NCI-H2171 treated with DMSO at 0.1 percent for 48 hours (cell line): ENCODE measurements at regions not wholly inside any gene's neighbourhood (a gene's known extent, or its start where the extent isn't known, plus 50 kb on each side); places are given as distances from the start of the nearest gene placed in this dataset.

Experiments
- DNase-seq: peaks from one replicate; lab custom pipeline; 2025; lab: John Stamatoyannopoulos, UW

- DNase-seq = peak; percentile 41
These were observed 180.3 kb upstream of the GRB10 start for GRCh38 chr7:50962962-50963374.

GRCh38 chr7:50962281-50962883 is 179.7 kb upstream of the GRB10 start:
- no peak for DNase-seq

GRCh38 chr7:50960621-50961310 is 178.1 kb upstream of the GRB10 start:
- no peak for DNase-seq

- DNase-seq = no peak
These were observed 177.3 kb upstream of the GRB10 start for GRCh38 chr7:50959991-50960390.

- DNase-seq = no peak
These were observed 176.9 kb upstream of the GRB10 start for GRCh38 chr7:50959560-50959959.

- DNase-seq = no peak
These were observed 175.2 kb upstream of the GRB10 start for GRCh38 chr7:50957855-50958254.

GRCh38 chr7:50957431-50957830 is 174.7 kb upstream of the GRB10 start:
- no peak for DNase-seq

GRCh38 chr7:50956522-50957155 is 173.9 kb upstream of the GRB10 start:
- DNase-seq = no peak

GRCh38 chr7:50954716-50955115 is 172.0 kb upstream of the GRB10 start:
- no peak for DNase-seq

- DNase-seq = no peak
These were observed 171.5 kb upstream of the GRB10 start for GRCh38 chr7:50954245-50954644.

- DNase-seq = no peak
These were observed 171.1 kb upstream of the GRB10 start for GRCh38 chr7:50953820-50954219.

GRCh38 chr7:50953303-50953702 is 170.6 kb upstream of the GRB10 start:
- no peak for DNase-seq

GRCh38 chr7:50952544-50952943 is 169.8 kb upstream of the GRB10 start:
- no peak for DNase-seq

GRCh38 chr7:50952120-50952519 is 169.4 kb upstream of the GRB10 start:
- no peak for DNase-seq

- DNase-seq = no peak
These were observed 160.8 kb upstream of the GRB10 start for GRCh38 chr7:50943482-50943881.

GRCh38 chr7:50941525-50941924 is 158.8 kb upstream of the GRB10 start:
- DNase-seq = no peak

- no peak for DNase-seq
These were observed 157.9 kb upstream of the GRB10 start for GRCh38 chr7:50940621-50941020.

- no peak for DNase-seq
These were observed 156.3 kb upstream of the GRB10 start for GRCh38 chr7:50939021-50939420.

- no peak for DNase-seq
These were observed 155.0 kb upstream of the GRB10 start for GRCh38 chr7:50937727-50938126.

- no peak for DNase-seq
These were observed 143.4 kb upstream of the GRB10 start for GRCh38 chr7:50926049-50926448.

GRCh38 chr7:50923476-50923875 is 140.8 kb upstream of the GRB10 start:
- no peak for DNase-seq

GRCh38 chr7:50921114-50921813 is 138.6 kb upstream of the GRB10 start:
- DNase-seq = no peak
